ENCODE measurements at regions not wholly inside any gene's neighbourhood (a gene's known extent, or its start where the extent isn't known, plus 50 kb on each side); places are given as distances from the start of the nearest gene placed in this dataset.

DNA sequence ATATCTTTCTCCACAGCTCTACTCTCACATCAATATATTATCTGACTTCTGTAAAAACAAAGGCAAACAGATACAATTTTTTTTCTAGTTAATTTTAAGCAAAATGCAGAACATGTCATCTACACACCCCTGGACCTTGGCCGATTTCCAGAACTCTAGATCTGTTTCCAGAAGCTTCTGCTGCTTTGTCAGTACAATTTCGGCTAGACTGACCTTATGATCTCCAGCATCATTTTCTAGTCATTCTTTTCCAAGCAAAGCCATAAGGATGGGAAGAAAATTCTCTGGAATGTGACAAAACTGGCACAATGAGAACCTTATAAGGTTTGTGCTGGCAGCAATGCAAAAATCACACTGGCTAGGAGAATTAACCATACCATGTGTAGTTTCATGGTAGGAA lies 132.8 kb upstream of the MPDZ start:
- Histone ChIP-seq H3K27ac (replicated peaks in 1 of 4) (peak overlapping the region in 1 of 4 donors; percentile 16), H3K9me3 (no peaks in the 10 kb centered on the region), H3K27me3 (no peaks in the 10 kb centered on the region), H3K36me3 (no peaks in the 10 kb centered on the region), H3K4me3 (no peak overlapping the region), H3K4me1 (peaks cover 0 to 24% (median 22%) of the 10 kb centered on the region in 4 donors)
- WGBS = 36% methylated on average over 2 of the region's 2 CpGs
- intact Hi-C loops (cut with DNase I) = no loop called here
- DNase-seq (ENCODE audit: extremely low spot score) = no peak
- TF ChIP-seq, protein P1, sequence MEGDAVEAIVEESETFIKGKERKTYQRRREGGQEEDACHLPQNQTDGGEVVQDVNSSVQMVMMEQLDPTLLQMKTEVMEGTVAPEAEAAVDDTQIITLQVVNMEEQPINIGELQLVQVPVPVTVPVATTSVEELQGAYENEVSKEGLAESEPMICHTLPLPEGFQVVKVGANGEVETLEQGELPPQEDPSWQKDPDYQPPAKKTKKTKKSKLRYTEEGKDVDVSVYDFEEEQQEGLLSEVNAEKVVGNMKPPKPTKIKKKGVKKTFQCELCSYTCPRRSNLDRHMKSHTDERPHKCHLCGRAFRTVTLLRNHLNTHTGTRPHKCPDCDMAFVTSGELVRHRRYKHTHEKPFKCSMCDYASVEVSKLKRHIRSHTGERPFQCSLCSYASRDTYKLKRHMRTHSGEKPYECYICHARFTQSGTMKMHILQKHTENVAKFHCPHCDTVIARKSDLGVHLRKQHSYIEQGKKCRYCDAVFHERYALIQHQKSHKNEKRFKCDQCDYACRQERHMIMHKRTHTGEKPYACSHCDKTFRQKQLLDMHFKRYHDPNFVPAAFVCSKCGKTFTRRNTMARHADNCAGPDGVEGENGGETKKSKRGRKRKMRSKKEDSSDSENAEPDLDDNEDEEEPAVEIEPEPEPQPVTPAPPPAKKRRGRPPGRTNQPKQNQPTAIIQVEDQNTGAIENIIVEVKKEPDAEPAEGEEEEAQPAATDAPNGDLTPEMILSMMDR (IDR thresholded peaks at IDR 0.05) = no peak
- TF ChIP-seq EP300 (IDR thresholded peaks at IDR 0.05) (no peak), POLR2A (IDR thresholded peaks at IDR 0.05; ENCODE audit: low read depth) (no peak), POLR2AphosphoS5 (IDR thresholded peaks at IDR 0.05) (no peak)

DNA sequence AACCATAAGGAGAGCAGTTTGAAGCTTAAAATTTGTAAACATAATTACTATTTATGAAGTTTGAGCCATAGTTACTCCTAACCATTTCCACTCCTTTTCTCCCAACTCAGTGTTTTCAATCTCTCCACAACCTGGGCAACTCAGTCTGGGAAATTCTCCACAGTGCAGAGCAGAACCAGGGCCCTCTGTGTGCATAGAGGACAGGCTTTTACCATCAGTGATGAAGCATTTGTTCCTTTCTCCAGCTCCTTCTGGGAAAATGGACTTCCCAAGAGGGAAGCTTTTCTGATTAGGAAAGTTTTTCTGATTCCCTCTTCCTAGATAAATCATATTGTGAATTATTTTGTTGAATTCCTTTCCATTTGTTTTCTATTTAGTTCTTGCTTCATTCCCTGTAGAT lies 132.3 kb upstream of the MPDZ start:
- H3K36me3 ChIP-seq = no peaks in the 10 kb centered on the region
- peak overlapping the region in 2 of 4 donors; percentile 4 to 25 for H3K27ac ChIP-seq (replicated peaks in 1 of 4)
- TF ChIP-seq, protein P1 (IDR thresholded peaks at IDR 0.05) = no peak
- no peak for TF ChIP-seq POLR2A (IDR thresholded peaks at IDR 0.05; ENCODE audit: low read depth)
- no peak for TF ChIP-seq POLR2AphosphoS5 (IDR thresholded peaks at IDR 0.05)
- no peak for TF ChIP-seq EP300 (IDR thresholded peaks at IDR 0.05)
- H3K4me3 ChIP-seq = no peak overlapping the region
- DNase-seq (ENCODE audit: extremely low spot score) = no peak
- intact Hi-C loops (cut with DNase I) = no loop called here
- H3K27me3 ChIP-seq = no peaks in the 10 kb centered on the region
- H3K4me1 ChIP-seq = peaks cover 0 to 24% (median 22%) of the 10 kb centered on the region in 4 donors
- no peaks in the 10 kb centered on the region for H3K9me3 ChIP-seq

DNA sequence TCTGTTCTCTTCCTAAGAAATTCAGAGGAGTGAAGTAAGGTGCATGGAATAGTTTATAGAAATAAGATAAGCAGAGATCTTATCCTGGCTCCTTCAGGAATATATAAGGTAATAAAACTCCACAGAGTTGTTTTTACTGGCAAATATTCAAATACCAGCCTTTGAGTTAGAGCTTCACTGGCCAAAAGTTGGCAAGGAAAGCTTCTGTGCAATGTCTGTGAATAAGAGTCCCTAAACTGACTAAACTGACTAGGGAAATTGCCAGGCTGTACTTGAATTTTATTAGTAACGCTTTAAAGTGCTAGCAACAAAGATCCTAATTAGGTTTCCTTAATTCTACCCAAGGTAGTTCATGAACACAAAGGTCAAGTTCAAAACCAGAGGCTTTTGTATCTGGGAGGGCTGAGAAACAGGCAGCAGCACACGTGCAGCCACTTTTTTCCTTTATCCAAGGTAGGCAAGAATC lies 131.1 kb upstream of the MPDZ start:
- Histone ChIP-seq H3K9me3 (no peaks in the 10 kb centered on the region), H3K27ac (replicated peaks in 1 of 4) (peak overlapping the region in 1 of 4 donors; percentile 7), H3K4me1 (peaks cover 0 to 24% (median 22%) of the 10 kb centered on the region in 4 donors), H3K36me3 (no peaks in the 10 kb centered on the region), H3K4me3 (no peak overlapping the region), H3K27me3 (no peaks in the 10 kb centered on the region)
- 47% methylated on average over 2 of the region's 2 CpGs for WGBS
- no peak for TF ChIP-seq EP300 (IDR thresholded peaks at IDR 0.05)
- no peak for DNase-seq (ENCODE audit: extremely low spot score)
- intact Hi-C loops (cut with DNase I) = no loop called here

DNA sequence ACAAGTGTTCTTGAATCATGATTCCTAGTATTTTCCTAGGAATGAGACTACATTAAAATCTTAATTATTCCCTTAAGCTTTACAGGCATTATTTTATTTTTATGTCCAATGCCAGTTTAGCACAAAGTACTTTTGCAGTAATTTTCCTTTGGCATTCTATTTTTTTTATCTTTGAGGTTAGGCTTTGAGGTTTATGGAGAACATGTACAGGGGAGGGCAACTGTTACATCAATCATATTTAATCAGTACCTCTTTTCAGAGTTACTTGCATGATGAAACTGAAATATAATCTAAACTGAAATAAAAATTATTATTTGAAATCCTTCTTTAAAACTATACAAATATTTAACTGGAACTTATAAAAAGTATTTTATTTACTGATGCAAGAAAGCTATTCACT lies 118.2 kb upstream of the MPDZ start:
- Histone ChIP-seq H3K4me1 (no peaks in the 10 kb centered on the region), H3K27ac (replicated peaks in 1 of 4) (no peak overlapping the region), H3K36me3 (no peaks in the 10 kb centered on the region), H3K27me3 (no peaks in the 10 kb centered on the region), H3K4me3 (no peak overlapping the region), H3K9me3 (no peaks in the 10 kb centered on the region)
- no peak for TF ChIP-seq POLR2AphosphoS5 (IDR thresholded peaks at IDR 0.05)
- no peak for TF ChIP-seq EP300 (IDR thresholded peaks at IDR 0.05)
- TF ChIP-seq POLR2A (IDR thresholded peaks at IDR 0.05; ENCODE audit: low read depth) = no peak
- TF ChIP-seq, protein P1 (IDR thresholded peaks at IDR 0.05) = no peak
- DNase-seq (ENCODE audit: extremely low spot score) = no peak
- intact Hi-C loops (cut with DNase I) = no loop called here

DNA sequence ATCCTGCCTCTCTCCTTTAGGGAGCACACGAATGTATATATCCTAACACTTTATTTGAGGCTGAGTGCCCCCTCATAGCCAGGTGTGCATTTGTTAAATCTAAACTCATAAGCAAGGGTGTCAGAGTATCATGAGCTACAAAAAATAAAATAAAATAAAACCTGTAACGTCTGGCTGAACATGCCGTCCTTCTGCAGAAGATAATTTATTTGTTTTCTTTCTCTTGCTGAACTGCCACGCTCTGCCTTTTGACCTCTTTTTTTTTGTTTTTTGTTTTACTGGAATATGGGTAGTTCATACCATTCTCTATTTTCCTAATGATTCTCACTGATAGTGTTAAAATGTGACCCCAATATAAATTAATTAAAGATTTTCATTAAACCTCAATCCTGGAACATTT lies 117.7 kb upstream of the MPDZ start:
- DNase-seq (ENCODE audit: extremely low spot score) = no peak
- H3K4me3 ChIP-seq = no peak overlapping the region
- no peaks in the 10 kb centered on the region for H3K36me3 ChIP-seq
- H3K27me3 ChIP-seq = no peaks in the 10 kb centered on the region
- TF ChIP-seq EP300 (IDR thresholded peaks at IDR 0.05) (no peak), POLR2A (IDR thresholded peaks at IDR 0.05; ENCODE audit: low read depth) (no peak), POLR2AphosphoS5 (IDR thresholded peaks at IDR 0.05) (no peak)
- TF ChIP-seq, protein P1 (IDR thresholded peaks at IDR 0.05) = no peak
- no peaks in the 10 kb centered on the region for H3K4me1 ChIP-seq
- intact Hi-C loops (cut with DNase I) = no loop called here
- no peaks in the 10 kb centered on the region for H3K9me3 ChIP-seq
- WGBS = 86% methylated on average over 4 of the region's 4 CpGs
- H3K27ac ChIP-seq (replicated peaks in 1 of 4) = no peak overlapping the region

Data from esophagus muscularis mucosa (tissue), 4 donors.